ENCODE measurements at regions not wholly inside any gene's neighbourhood (a gene's known extent, or its start where the extent isn't known, plus 50 kb on each side); places are given as distances from the start of the nearest gene placed in this dataset.
A peak's percentile ranks its signal among the peaks of the same experiment; 100 is the strongest.

DNA sequence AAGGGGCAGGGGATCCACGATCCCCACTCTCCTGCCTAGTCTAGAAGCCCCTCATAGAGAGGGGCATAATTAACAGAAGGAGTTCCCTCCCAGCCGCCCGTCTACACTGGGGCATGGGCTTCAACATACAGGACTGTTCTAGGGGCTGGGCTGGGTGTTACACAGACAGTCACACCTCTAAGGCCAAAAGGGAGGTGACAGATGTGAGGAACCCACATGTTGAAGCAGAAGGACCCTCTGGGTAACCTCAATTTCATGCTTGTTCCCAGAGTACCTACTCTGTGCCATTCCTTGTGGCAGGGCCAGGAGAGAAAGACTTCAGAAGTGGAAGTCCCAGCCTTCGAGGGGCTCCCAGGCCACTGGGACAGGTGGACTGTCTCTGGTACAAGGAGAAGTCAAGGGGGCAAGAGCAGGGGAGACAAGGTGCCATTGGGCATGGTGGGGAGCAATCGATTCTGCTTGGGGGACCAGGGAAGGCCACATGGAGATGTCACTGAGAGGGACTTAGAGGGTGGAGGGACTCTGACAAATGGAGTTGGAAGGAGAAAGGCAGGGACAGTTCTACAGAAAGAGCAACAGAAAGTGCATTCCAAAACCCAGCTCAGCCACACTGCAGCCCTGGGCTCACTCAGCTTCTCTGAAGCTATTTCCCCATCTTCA lies 71.3 kb downstream of the CPN2 start:
- no peak for DNase-seq (ENCODE audit: low read depth)

DNA sequence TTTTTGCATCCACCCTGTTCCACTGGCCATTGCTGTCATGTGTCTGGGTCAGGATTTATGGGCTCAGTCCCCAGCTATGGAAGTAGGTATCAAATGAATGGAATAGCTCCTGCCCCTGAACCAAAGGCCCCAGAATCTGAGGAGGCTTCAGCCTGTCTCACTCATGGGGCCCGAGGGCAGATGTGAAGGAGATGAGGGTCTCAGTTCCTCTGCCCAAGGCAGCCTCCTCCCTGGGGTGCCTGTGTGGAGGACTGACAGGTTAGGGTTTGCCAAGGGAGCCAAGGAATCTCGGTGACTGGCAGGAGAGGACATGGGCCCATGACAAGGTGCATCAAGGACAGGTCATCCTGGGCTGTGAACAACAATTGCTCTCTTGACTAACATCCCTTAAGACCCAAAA lies 70.4 kb downstream of the CPN2 start:
- no peak for DNase-seq (ENCODE audit: low read depth)

DNA sequence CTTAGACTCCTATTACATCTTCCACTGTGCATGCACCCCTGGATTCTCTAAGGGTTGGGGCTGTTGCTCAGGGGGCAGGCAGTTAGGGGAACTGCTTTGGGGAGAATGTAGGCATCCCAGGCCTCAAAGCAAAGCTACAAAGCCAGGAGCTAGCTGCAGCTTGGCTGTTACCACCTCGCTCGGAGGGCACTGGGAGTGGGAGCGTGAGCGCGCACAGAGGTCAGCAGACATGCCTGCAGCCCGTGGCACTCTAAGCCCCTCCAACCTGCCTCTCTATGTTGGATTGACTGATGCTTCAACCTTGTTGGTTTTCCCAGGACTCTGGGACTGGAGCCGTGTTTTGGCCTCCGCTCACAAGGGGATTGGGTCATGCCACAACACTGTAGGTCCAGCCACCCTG lies 69.8 kb downstream of the CPN2 start:
- no peak for DNase-seq (ENCODE audit: low read depth)

DNA sequence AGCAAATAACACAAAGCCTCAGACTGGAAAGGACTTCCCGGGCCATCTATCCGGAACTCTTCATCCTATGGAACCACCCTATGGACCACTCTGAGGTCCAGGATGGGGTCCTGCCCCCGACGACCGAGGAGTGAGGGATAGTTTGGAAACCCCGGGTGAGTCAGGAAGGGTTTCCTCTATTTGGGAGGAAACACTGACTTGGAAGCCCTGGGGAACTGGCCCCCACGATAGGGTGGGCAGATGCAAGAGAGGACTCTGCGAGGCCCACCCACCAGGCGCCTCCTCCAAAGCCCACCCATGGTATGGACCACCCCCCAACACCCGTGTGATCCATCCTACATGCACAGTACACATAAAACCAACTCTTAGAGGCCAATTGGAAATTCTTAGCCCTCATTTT lies 69.4 kb downstream of the CPN2 start:
- DNase-seq (ENCODE audit: low read depth): no peak

DNA sequence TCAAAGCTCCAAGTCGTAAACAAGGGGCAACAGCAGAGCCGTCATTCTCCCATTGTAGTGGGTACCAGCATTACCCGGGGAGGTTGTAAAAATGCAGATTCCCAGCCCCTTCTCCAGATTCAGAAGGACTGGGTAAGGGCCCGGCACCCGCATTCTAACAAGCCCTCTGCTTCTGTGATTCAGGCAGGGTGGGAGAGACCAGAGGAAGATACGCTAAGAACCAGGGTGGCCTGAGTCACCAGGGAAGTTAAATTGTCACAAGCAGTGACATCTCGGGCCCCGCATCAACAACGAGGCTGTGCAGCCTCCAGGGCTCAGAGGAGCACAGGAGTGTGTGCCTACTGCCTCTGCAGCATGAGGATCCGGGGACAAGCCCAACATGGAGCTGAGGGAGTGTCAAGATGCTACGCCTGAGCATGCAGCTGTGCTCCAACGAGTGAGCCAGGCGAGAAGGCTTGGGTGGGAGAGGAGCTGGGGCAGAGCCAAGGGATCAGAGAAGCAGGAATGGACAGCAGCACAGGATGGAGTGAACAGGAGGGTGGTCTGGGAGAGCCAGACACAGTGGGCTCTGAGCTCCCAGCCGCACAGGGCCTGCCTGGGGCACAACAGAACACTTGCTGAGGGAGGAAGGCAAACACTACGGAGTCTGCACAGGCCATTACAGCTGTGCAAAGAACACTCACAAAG lies 68.5 kb downstream of the CPN2 start:
- DNase-seq (ENCODE audit: low read depth): no peak

DNA sequence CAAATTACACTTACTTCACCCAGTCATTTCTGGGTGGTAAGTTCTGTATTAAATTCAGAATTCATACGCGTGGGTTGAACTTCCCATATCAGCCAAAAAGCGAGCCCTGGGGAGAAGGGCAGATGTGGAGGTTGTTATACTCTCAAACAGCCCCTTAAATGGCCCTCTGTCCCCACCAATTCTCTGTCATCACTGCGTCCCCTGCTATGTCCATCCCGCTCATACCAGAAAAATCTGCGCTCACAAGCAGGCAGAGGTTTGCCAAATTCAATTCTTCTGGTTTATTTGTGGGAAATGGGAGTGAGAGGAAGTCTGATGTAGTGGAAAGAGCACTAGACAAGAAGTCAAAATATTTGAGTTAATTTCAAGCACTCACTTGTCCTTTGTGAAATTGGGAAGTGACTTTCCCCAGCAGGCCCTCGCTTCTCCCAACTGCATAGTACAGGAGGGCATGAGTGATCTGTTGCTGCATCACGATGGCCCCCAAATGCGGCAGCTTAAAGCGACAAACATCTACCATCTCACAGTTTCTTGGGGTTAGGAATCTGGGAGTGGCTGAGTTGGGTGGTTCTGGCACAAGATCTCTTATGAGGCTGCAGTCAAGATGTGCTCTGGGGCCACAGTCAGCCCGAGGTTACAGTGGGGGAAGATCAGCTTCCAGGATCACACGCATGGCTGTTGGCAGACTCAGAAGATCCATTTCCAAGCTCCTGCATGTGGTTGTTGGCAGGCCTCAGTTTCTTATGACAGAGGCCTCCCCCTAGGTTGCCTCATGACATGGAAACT lies 67.7 kb downstream of the CPN2 start:
- DNase-seq (ENCODE audit: low read depth): no peak

DNA sequence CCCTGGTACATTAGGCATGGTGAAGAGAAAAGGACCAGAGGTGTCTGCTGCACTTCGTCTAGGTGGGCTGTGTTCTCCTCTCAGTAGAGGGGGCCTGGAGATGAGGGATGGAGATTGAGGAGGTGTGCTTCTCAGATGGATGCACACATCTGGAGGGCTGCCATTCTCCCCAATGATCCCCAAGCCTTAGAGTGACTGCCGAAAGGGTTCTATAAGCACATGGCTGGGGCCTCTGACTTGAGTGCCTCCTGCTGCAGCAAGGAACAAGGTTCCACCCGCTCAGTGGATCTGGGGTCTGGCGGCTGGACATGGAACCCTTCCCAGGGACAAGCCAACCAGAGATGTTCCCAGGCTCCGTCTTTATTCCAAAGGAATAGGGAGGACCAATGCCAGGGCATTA lies 66.8 kb downstream of the CPN2 start:
- no peak for DNase-seq (ENCODE audit: low read depth)

DNA sequence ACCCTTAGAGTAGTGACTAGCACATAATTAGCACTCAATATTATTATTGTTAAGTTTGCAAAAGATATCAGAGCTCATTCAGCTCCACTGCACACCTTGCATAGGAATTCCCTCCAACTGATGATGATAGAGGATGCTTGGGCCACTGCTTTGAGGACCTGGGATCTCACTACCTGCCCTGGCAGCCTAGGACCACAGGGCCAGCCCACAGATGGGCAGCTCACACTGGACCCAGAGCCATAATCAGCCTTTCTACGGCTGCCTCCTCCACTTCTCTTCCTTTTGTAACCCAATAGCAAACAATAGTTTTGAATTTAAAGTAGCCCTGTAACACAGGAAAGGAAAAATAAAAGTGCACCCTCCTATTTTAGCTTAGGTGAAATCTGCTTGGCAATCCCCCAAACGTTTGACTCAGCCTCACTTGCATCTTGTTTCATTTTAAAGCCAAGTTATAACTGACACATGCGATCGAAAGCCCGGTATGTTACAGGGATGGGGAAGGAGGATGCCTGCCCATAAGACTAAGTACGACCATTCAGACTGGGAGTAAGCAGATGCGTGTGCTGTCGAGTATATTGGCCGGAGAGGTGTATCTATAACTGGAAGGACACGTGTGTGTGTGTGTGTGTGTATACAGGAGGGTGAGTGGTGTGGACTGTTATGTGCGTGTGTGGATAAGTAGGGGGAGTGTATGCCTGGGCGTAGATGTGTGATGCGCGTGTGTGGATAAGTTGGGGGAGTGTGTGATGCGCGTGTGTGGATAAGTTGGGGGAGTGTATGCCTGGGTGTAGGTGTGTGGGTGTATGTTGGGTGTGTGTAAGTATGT lies 65.9 kb downstream of the CPN2 start:
- DNase-seq (ENCODE audit: low read depth): peak; percentile 32

DNA sequence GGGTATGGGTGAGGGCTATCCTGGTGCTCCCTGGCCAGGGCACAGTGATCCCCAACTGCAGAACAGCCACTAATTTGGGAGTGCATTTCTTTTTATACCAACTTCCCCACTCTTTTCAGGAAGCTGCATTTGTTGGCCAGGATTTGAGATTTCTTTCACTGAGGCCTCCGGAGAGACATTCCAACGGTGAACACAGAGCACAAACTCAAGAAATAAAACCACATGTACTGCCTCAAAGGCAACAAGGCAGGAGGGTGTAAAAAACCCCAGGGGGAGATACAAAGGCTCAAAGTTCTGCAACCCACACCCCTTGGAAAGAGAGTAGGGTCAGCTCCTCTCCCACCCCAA lies 65.3 kb downstream of the CPN2 start:
- DNase-seq (ENCODE audit: low read depth): no peak

DNA sequence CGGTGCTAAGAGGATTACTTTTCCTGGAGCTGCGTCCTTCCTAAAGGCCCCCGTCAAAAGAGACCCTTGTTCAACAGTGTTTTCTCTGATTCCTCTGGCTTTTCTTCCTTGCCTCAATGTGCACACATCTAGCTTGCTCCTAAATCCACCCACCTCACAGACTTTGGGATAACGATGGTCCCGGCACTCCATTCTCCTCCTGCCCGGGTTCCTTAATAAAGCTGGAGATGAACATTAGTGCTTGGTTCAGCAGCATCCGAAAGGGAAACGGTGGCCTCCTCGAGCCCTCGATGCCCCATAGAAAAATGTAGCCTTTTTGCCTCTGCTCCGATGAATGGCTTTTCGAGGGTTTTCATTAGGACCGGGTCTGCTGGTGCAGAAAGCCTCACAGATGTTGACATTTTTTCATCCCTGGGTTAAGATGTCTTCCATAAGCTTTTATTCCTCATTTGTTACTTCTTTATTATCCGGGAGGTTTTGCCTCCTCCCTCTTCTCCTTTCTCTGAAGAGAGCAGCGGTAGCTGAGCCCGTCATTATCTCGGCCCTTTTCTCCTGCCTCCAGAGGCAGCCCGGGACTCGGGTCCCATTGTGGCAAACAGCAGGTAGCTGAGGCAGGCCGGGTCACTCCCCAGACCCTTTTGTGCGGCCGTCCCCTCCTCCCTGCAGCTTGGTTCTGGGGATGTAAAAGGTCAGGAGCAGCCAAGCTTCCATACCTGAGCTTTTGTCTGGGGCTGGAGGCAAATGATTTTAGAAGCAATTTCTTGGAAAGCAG lies 64.6 kb downstream of the CPN2 start:
- no peak for DNase-seq (ENCODE audit: low read depth)

DNA sequence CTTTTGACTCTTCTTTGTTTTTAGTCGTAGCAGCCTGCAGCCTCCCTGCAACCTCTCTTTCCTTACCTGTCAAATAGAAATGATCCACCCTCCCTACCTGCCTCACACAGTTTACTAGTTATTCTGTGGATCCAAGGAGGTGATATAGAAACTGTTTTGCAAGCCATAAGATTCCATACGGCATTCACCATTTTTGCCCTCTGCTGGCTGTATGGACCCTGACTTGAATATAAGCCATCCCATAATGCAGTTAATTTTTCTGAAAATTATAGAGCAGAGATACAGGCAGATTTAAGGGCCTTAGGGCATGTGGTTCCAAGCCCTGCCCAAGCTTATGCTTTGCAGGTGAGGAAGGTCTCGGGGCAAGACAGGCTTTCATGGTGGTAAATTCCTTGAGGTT lies 63.8 kb downstream of the CPN2 start:
- no peak for DNase-seq (ENCODE audit: low read depth)

DNA sequence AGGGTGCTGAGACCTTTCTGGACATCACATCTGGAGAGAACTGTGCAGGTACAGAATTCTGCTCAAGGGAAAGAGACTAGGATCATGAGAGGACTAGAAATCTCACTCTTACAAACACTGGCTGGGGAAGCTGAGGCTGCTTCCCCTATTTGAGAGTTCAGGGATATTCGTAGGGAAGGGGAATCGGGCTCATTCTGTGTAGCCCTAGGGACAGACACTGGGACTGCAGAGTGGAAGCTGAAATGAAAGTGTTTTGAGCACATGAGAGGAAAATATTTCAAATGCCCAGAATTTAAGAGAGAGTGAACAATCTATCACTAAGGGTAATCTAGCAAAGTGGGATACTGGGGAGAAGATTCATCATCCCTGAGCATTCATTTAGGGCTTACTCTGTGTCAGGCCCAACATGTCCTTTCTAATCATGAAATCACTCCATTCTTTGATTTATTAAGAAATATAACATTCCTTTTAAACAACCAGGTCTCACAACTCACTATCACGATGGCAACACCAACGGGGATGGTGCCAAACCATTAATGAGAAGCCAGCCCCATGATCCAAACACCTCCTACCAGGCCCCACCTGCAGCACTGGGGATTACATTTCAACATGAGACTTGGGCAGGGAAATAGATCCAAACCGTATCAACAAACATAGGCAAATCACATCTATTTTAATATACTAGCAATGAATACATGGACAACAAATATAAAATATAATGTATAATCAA lies 63.0 kb downstream of the CPN2 start:
- no peak for DNase-seq (ENCODE audit: low read depth)
